ENCODE measurements at regions not wholly inside any gene's neighbourhood (a gene's known extent, or its start where the extent isn't known, plus 50 kb on each side); places are given as distances from the start of the nearest gene placed in this dataset.

DNA sequence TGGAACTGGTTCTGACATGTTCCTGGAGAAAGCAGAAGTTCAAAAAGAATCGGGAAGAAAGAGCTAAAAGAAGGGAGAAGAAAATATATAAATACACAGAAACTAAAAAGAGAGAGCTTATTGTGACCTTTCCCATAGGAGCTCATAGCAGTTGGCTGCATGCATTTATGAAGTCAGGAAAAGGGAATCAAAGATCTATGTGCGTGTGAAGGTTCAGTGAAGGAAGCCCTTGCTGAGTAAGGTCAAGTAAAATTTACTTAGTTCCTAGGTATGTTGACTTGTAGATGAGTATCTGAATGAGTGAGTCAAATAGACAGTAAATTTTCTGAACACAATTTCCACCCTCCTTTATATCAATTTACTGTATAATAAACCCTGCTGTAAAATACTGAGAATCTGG is 632.5 kb downstream of the SLCO4C1 start:
- 33 to 56% (median 46%) methylated on average over 2 of the region's 2 CpGs for WGBS, 4 donors
- no peaks in the 10 kb centered on the region for H3K36me3 ChIP-seq (replicated peaks in 1 of 2)
- intact Hi-C loops (cut with DNase I) = no loop called here
- no peaks in the 10 kb centered on the region for H3K4me1 ChIP-seq (replicated peaks in 1 of 2)
- H3K9me3 ChIP-seq (replicated peaks in 1 of 3) = no peaks in the 10 kb centered on the region
- TF ChIP-seq POLR2A (IDR thresholded peaks at IDR 0.05) (no peak), CTCF (IDR thresholded peaks at IDR 0.05) (no peak)
- no peak for DNase-seq
- no peaks in the 10 kb centered on the region for H3K27me3 ChIP-seq
- H3K4me3 ChIP-seq = no peak overlapping the region
- no peak overlapping the region for H3K27ac ChIP-seq

DNA sequence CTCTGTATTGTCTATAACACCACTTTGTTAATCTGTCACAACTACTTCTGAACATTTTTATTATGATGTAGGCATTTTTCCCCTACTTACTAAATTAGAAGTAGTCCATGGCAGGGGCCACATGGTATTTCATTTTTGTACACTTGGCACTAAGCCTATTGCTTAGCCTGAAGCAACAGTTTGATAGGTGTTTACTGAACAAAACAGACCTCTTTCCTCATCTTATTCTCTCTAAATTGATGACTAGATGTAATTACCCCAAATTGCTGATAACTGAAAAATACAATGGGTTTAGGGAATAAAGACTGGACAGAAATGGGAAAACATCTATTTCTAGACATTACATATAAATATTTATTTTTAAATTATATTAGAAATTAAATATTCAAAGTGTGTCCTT is 633.8 kb downstream of the SLCO4C1 start:
- intact Hi-C loops (cut with DNase I) = no loop called here

DNA sequence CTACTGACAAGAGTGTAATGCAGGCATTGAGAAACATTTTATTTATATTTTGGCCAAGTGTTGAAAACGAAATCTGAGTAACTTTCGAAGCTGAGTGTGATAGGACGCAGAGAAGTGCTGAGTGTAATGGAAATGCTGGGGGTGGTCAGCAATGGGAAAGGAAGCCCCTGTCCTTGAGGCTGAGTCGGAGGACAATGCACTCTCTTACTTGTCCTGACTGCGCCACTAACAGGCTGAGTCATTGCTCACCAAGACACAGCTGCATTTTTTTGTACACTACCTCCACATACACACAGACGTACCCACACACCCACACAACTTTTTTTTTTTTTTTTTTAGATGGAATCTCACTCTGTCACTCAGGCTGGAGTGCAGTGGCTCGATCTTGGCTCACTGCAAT is 637.7 kb downstream of the SLCO4C1 start:
- H3K4me1 ChIP-seq (replicated peaks in 1 of 2) = no peaks in the 10 kb centered on the region
- WGBS, 4 donors = 43 to 66% (median 58%) methylated on average over 7 of the region's 7 CpGs
- H3K9me3 ChIP-seq (replicated peaks in 1 of 3) = no peaks in the 10 kb centered on the region
- no peak for TF ChIP-seq POLR2A (IDR thresholded peaks at IDR 0.05)
- TF ChIP-seq CTCF (IDR thresholded peaks at IDR 0.05) = no peak
- no peaks in the 10 kb centered on the region for H3K27me3 ChIP-seq
- intact Hi-C loops (cut with DNase I) = no loop called here
- H3K36me3 ChIP-seq (replicated peaks in 1 of 2) = no peaks in the 10 kb centered on the region
- H3K27ac ChIP-seq = no peak overlapping the region
- no peak overlapping the region for H3K4me3 ChIP-seq
- no peak for DNase-seq

More for the DNA sequence above, 633.8 kb downstream of the SLCO4C1 start:
- DNase-seq = no peak
- no peaks in the 10 kb centered on the region for H3K36me3 ChIP-seq (replicated peaks in 1 of 2)
- H3K4me3 ChIP-seq = no peak overlapping the region
- no peaks in the 10 kb centered on the region for H3K4me1 ChIP-seq (replicated peaks in 1 of 2)
- no peak for TF ChIP-seq POLR2A (IDR thresholded peaks at IDR 0.05)
- TF ChIP-seq CTCF (IDR thresholded peaks at IDR 0.05) = no peak
- H3K27ac ChIP-seq = no peak overlapping the region
- no peaks in the 10 kb centered on the region for H3K9me3 ChIP-seq (replicated peaks in 1 of 3)
- H3K27me3 ChIP-seq = no peaks in the 10 kb centered on the region

- Histone ChIP-seq H3K36me3 (replicated peaks in 1 of 2) (no peaks in the 10 kb centered on the region), H3K27ac (no peak overlapping the region), H3K4me1 (replicated peaks in 1 of 2) (no peaks in the 10 kb centered on the region), H3K4me3 (no peak overlapping the region), H3K9me3 (replicated peaks in 1 of 3) (no peaks in the 10 kb centered on the region), H3K27me3 (no peaks in the 10 kb centered on the region)
- TF ChIP-seq POLR2A (IDR thresholded peaks at IDR 0.05) = no peak
- no peak for TF ChIP-seq CTCF (IDR thresholded peaks at IDR 0.05)
- DNase-seq = no peak
- intact Hi-C loops (cut with DNase I) = no loop called here
- WGBS, 4 donors = 53 to 63% (median 57%) methylated on average over 2 of the region's 2 CpGs
These were observed 642.1 kb downstream of the SLCO4C1 start for GRCh38 chr5:101653996-101654395.

Data from adrenal gland (tissue), 9 donors.